ENCODE measurements at regions not wholly inside any gene's neighbourhood (a gene's known extent, or its start where the extent isn't known, plus 50 kb on each side); places are given as distances from the start of the nearest gene placed in this dataset.
A peak's percentile ranks its signal among the peaks of the same experiment; 100 is the strongest.

DNA sequence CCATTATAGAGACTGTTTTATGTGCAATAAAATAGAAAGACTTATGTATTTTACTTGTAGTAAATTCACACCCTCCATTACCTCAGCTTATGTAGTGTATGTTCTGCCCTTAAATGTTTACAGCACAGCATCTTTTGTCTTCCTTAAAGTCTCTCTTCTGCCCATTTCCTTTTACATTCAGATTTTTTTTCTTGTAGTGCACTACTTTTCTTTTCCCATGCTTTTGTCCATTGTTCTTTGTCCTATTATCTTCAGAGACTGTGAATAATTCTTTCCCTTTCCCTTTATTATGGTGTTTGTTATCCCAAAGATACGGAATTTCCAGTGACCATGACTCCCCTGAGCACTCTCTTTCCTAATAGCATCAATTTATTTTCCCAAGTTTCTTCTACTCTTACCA lies 66.1 kb upstream of the TYRP1 start:
- no peak for DNase-seq (ENCODE audit: low read depth)
- H3K4me3 ChIP-seq (ENCODE audit: low read depth, low read length): no peak overlapping the region
- TF ChIP-seq, protein P1, sequence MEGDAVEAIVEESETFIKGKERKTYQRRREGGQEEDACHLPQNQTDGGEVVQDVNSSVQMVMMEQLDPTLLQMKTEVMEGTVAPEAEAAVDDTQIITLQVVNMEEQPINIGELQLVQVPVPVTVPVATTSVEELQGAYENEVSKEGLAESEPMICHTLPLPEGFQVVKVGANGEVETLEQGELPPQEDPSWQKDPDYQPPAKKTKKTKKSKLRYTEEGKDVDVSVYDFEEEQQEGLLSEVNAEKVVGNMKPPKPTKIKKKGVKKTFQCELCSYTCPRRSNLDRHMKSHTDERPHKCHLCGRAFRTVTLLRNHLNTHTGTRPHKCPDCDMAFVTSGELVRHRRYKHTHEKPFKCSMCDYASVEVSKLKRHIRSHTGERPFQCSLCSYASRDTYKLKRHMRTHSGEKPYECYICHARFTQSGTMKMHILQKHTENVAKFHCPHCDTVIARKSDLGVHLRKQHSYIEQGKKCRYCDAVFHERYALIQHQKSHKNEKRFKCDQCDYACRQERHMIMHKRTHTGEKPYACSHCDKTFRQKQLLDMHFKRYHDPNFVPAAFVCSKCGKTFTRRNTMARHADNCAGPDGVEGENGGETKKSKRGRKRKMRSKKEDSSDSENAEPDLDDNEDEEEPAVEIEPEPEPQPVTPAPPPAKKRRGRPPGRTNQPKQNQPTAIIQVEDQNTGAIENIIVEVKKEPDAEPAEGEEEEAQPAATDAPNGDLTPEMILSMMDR (IDR thresholded peaks at IDR 0.05; ENCODE audit: insufficient read depth, low read depth, low read length): no peak

DNA sequence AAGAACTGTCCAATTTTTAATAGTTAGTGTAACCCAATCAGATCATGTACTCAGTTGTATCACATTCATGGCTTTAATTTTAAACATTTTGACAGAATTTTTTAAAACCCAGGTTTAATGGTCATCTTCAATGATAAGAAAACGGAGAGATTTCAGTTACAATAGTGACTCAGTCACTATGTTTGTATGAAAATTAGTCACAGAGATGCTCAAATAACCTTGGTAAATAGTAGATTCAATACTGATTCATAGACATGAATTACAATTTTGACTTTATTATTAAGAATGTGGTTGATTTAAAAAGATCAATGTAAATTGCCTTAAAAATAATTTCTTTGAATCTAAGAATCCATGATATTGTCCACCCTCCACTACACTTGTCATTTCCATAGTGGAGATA lies 64.6 kb upstream of the TYRP1 start:
- TF ChIP-seq, protein P1 (IDR thresholded peaks at IDR 0.05; ENCODE audit: insufficient read depth, low read depth, low read length): no peak
- no peak for DNase-seq (ENCODE audit: low read depth)
- H3K4me3 ChIP-seq (ENCODE audit: low read depth, low read length): no peak overlapping the region

DNA sequence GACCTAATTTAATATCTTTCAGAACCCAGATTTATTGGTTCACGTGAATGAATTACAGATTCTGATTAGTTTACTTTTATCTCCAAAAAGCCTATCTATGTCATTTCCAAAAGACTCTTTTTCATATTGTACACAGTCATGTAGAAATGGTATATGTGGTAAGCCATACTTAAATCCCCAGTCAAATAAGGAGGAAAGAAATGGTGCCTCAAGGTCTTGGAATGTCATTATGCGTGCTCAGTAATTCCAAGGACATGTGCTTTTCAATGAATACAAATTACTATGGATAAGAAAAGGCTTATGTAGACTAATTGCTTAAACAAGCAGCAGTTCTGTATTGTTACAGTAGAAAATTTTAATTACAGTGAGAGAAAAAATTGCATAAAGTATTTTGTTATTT lies 64.1 kb upstream of the TYRP1 start:
- TF ChIP-seq, protein P1 (IDR thresholded peaks at IDR 0.05; ENCODE audit: insufficient read depth, low read depth, low read length): no peak
- DNase-seq (ENCODE audit: low read depth): no peak
- H3K4me3 ChIP-seq (ENCODE audit: low read depth, low read length): no peak overlapping the region

DNA sequence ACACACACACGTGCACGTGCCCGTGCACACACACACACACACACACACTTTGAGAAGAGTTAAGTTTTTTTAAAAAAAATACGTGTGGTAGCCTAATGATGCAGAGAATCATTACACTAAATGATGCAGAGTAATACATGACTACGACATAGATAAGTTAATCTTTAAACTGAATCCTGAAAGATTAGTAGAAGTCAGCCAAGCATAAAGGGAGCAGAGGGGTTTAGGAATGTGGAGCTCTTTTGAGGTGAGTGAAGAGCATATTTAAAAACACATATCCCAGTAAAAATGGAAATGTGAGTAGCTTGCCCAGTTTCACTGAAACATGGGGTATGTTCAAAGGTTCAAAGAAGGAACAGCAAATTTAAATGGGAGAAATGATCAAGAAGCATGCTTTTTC lies 61.3 kb upstream of the TYRP1 start:
- TF ChIP-seq, protein P1 (IDR thresholded peaks at IDR 0.05; ENCODE audit: insufficient read depth, low read depth, low read length): no peak
- no peak for DNase-seq (ENCODE audit: low read depth)

DNA sequence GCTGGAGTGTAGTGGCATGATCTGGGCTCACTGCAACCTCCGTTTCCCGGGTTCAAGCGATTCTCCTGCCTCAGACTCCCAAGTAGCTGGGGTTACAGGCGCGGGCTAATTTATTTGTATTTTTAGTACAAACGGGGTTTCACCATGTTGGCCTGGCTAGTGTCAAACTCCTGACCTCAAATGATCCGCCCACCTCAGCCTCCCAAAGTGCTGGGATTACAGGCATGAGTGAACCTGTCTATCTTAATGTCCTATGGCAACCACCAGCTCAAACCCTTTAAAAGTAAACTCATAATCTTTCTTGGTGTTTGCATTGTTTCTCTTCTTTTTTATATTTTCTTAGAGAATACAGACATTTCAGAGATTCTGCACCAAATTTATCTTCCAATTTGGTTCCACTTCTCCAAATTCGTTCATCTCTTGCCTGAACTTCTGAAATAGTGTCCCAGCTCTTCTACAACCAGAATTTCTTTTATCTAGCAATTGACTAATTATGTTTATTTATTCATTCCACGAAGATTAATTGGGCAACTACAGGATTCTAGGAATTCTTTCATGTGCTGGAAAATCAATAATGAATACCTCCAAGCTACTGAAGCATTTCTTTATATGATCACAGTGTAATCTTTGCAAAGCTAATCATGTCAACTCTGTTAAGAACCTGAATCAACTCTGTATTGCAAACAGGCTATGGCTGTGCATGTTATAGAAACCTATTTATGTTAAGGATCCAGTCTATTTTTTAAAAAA lies 60.0 kb upstream of the TYRP1 start:
- TF ChIP-seq, protein P1 (IDR thresholded peaks at IDR 0.05; ENCODE audit: insufficient read depth, low read depth, low read length): no peak
- no peak overlapping the region for H3K4me3 ChIP-seq (ENCODE audit: low read depth, low read length)
- DNase-seq (ENCODE audit: low read depth): no peak

More for the DNA sequence above, 61.3 kb upstream of the TYRP1 start:
- H3K4me3 ChIP-seq (ENCODE audit: low read depth, low read length): no peak overlapping the region

DNA sequence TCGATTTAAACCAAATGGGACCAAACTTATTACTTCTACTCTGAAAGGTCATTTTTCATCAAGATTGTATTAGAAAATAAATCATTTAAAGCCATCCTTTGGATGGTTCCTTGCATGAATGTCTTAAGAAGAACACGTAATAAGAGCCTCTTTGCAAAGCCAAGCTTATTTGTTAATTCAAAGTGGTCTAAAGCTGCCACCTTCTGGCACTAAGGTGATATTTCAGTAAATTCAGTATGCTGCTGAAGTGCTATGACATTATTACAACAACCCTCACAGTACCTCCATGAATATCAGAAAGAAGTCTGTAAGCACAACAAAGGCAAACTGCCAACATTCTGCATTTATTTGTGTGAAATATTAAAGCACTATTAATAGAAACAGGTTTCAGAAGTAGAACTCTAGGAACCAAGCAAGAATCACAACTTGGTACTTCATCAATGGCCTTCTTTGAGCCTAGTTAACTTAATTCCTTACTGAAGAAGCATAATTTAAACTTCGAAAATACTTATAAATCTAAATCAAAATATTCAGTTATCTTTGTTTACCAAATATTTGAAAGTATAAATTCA lies 53.1 kb upstream of the TYRP1 start:
- peak; percentile 70 for DNase-seq (ENCODE audit: low read depth)
- TF ChIP-seq, protein P1 (IDR thresholded peaks at IDR 0.05; ENCODE audit: insufficient read depth, low read depth, low read length): peak; percentile 59
- H3K4me3 ChIP-seq (ENCODE audit: low read depth, low read length): no peak overlapping the region
